ENCODE measurements at regions not wholly inside any gene's neighbourhood (a gene's known extent, or its start where the extent isn't known, plus 50 kb on each side); places are given as distances from the start of the nearest gene placed in this dataset.
"Not testable (repeated sequence)": the region's sequence is repeated elsewhere in the genome, so short reads cannot be mapped to it uniquely, and the experiment has no call there.

DNA sequence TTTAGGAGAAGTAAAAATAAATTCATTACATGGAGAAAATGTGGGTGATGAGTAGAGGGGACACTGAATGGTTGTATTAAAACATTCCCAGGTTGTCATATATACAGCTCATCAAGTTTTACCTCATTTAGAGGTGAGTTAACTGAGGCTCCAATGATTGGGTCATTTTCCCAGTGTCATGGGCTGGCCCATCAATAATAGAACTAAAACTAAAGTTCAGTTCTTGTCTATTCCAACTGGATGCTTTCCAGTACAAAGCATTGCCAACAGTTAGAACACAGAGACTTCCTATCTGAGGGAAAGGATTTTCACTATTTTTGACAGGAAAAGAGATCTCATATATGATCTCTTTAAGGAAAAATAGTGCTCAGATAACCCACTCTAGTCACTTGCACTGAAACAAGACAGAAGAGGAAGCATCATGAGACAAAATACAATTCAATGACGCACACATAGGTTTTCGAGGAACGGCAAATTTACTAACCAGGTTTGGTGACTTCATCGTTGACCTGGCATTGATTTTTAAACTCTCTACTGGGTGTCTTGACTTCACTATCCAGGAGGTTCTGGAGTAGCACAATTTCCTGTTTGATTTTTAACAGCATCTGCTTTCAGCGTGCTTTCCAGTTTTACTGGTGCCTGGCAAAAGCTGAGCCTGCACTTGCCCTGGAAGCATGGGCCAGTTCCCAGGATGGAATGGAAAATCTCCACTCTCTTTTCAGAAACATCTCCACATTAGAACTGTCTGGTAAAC, 195.5 kb upstream of the FBXL4 start:
- in situ Hi-C loops (cut with MboI; ENCODE audit: low pct_unique_long_range_greater_than_20kb, low sequenced_read_pairs), result no loop called here
- DNase-seq, result no peak

DNA sequence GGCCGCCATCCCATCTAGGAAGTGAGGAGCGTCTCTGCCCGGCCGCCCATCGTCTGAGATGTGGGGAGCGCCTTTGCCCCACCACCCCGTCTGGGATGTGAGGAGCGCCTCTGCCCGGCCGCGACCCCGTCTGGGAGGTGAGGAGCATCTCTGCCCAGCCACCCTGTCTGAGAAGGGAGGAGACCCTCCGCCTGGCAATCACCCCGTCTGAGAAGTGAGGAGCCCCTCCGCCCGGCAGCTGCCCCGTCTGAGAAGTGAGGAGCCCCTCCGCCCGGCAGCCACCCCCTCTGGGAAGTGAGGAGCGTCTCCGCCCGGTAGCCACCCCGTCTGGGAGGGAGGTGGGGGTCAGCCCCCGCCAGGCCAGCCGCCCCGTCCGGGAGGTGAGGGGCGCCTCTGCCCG, 194.2 kb upstream of the FBXL4 start:
- in situ Hi-C loops (cut with MboI; ENCODE audit: low pct_unique_long_range_greater_than_20kb, low sequenced_read_pairs); DNase-seq: not testable (repeated sequence)

DNA sequence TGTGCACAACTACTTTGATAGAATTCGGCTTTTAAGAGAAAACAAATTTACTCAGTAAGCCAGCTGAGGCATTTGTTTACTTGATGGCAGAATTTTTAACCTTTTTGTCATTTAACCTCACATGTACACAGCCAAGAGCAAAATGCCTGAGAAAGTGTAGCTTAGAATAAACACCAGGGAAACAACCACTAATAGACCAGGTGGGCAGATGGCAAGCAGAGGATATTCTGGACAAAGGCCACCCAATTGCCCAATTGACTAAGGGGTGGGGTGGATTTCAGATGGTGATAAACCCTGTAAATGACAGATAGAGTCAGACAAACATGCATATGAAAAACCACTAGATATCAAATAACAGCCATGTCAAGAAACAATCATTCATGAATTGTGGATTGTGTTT, 190.7 kb upstream of the FBXL4 start:
- in situ Hi-C loops (cut with MboI; ENCODE audit: low pct_unique_long_range_greater_than_20kb, low sequenced_read_pairs), result no loop called here
- no peak for DNase-seq

DNA sequence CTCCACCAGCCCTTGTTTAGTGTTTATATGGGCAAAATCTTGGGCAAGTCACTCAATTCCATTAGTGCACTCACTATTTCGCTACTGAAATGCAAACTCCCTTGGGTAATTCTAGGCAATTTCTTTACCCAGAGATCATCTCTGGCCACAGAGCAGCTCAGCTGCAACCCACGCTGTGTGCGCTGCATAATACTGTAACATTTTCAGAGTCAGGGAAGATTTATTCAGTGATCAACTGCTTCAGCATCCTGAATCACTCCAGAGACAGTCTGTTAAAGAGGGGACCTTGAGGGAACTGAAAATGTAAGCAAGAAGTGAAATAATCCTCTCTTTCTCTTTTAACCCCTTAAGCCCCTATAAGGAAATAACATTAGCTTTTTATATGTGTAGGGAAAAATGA, 189.6 kb upstream of the FBXL4 start:
- in situ Hi-C loops (cut with MboI; ENCODE audit: low pct_unique_long_range_greater_than_20kb, low sequenced_read_pairs), result no loop called here
- DNase-seq, result no peak

DNA sequence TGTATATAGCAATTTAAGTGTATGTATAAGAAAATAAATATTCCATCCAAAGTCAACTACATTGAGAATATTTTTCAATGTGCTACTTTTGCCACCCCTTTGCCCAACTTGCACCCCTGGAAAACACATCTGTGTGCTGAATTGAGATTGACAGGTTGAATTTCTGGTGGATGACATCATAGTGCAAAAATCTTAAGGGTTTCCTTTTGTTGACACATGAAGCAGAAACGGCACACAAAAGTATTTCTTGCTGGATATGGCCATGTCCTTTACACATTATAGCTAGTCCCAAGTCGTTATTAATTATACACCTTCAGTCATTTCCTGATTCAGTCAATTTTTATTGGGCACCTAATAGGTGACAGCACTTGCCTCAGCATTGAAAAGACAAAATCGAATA, 188.7 kb upstream of the FBXL4 start:
- no peak for DNase-seq
- in situ Hi-C loops (cut with MboI; ENCODE audit: low pct_unique_long_range_greater_than_20kb, low sequenced_read_pairs), result no loop called here

DNA sequence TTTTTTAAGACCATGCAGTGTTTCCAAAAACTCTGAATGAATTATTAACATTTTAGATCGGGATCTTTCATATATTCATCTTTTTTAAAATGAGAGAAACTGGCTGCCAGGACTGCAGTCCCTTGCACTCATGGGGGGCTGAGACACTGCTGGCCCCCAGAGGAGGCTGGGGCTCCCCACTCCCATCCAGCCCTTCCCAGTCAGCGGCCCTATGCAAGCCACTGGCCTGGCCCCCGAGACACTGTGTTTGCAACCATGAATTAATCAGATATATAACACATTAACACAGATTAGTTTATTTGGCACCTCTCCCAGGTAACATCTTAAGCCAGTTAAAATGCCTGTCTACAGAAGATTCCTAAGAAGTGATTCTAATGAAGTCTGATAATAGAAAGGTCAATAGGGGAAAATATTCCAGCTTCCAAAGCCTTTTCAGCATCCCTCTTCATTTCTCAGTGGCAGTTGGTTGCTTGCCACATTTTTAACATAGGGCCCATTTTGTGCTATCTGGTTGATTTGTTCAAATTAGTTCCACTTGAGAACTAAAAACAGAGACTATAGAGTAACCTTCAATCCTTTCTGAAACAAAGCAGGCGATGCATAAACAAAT, 184.4 kb upstream of the FBXL4 start:
- DNase-seq, result no peak
- in situ Hi-C loops (cut with MboI; ENCODE audit: low pct_unique_long_range_greater_than_20kb, low sequenced_read_pairs), result no loop called here

DNA sequence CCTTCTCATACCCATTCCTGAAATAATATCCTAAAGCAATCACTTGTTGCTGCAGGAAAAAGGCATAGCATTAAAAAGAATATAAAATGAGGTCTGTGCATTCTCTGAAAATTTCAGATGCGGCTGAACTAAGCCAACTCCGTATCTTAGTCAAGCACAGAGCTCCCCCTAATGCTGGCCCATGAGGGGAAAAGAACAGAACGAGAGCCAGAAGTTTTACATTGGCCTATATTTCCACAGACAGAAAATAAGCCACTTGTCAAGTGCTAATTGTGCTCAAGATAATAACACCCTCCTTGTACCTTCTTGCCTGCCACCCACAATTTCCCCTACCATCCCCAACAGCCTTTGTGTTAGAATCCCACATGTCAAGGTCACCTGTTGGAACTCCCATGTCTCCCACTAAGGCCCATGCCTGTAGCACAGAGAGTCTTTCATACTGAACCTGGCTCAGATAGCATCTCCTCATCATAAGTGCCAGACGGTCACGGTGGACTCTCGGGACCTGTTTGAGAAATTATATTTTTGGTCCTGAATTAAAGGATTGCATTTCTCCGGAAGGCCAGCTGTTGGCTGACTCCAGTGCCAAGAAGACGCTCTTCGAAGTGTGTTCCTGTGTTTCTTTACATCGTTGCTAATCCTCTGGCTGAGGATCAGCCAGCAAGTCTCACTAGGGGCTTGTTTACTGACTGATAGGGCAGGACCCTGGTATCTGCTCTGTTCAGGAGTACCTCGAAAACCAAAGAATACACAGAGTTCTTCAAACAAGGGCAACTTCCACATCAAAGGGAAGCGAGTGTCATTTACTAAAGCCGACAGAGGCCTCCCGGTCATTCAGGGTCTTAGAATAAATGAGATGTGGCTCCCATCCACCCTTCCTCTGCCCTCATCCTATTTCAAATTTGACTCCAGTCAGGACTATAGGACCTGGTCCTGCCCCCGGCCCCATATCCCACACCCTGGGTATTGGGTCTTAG, 183.4 kb upstream of the FBXL4 start:
- in situ Hi-C loops (cut with MboI; ENCODE audit: low pct_unique_long_range_greater_than_20kb, low sequenced_read_pairs), result no loop called here
- no peak for DNase-seq

DNA sequence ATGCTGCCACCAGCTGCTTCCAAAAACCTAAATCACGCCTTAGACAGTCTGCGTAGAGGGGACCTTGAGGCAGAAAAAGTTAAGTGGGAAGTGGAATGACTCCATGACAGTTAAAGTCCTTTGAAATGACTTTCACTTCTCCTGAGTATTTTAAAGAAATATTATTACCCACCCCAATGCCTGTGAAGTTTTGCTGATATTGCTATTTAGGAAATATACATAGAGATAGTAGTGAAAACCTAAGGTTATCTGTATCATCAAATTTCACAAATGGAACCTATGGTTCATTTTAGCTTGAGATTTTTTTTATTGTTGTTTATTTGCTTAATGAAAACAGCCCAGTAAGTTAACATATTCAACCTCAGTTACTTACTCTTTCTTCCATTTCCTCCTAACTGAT, 182.1 kb upstream of the FBXL4 start:
- in situ Hi-C loops (cut with MboI; ENCODE audit: low pct_unique_long_range_greater_than_20kb, low sequenced_read_pairs), result no loop called here

DNA sequence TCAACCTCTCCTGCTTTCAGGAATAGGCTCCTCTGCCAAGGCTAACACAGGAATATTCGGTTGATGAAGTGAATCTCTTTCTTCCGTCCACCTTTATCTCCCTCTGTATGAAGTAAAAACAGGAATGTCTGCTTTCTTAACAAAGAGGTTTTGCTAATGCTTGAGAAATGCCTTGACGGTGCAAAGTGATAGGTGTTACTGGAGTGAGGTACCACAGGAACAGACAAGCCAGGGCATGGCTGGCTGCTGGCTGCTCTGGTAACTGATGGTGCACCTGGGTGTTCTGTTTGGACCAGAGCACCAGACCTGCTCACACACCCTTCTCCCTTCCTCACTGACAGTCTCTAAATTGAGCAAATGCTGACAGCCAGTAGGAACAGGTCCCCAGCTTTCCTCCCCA, 174.0 kb upstream of the FBXL4 start:
- in situ Hi-C loops (cut with MboI; ENCODE audit: low pct_unique_long_range_greater_than_20kb, low sequenced_read_pairs), result no loop called here

More for the DNA sequence above, 182.1 kb upstream of the FBXL4 start:
- no peak for DNase-seq

DNA sequence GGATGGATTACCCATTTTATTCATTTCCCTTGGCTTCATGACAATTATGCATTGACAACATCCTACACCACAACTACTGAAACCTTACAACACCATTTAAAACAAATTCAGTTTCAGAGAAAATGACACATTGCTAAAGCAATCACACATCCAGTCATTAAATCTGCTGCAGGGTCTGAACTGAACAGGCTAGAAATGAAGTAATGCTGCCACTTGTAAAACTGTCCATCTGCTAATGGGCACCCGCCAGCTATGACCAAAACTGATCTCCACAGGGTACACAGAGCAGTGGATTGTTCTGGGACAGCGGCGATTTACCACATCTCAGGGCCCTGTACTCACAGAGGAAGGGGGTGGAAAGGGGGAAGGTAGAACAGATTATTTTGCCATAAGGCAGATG, 172.9 kb upstream of the FBXL4 start:
- no peak for DNase-seq
- in situ Hi-C loops (cut with MboI; ENCODE audit: low pct_unique_long_range_greater_than_20kb, low sequenced_read_pairs), result no loop called here

More for the DNA sequence above, 174.0 kb upstream of the FBXL4 start:
- no peak for DNase-seq

DNA sequence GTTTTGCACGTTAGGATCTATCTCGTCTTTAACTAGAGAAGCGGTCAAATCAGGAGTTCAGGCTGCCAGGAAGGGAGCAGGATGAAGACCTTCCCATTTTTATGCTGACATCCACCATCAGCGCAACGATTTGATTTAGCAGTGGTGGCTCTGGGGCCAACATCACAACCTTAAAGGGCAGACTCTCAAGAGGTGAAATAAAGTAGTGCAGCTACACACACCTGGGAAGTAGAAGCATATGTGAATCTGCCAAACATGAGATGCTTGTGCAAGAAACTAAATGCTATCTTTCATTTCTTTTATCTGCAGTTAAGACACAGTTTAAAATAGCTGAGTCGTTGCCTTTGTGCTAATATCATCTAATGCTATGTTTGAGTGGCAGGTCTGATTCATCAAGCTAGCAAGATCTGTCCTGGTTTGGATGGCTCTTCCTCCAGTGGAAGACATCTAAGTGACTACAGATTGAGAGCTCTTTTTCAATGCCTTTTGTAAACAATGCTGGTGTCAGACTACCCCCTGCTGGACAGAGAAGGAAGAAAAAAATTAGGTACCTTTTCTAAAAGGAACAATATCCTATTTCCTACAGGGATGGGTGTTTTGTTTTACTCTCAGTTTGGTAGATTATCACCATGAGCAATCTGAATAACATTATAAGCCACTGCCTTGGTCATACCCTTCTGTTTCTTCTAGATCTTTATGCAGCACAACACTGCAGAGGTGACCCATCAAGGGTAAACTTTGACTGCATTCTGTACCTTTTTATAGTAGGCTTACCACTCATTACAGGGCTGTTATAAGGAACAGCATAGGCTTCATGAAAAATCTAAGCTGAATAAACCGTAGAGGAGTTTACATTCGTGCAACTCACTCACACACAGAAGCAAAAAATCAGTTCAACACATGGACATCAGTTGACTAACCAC, 171.6 kb upstream of the FBXL4 start:
- peak; percentile 52 for DNase-seq
- in situ Hi-C loops (cut with MboI; ENCODE audit: low pct_unique_long_range_greater_than_20kb, low sequenced_read_pairs), result no loop called here

DNA sequence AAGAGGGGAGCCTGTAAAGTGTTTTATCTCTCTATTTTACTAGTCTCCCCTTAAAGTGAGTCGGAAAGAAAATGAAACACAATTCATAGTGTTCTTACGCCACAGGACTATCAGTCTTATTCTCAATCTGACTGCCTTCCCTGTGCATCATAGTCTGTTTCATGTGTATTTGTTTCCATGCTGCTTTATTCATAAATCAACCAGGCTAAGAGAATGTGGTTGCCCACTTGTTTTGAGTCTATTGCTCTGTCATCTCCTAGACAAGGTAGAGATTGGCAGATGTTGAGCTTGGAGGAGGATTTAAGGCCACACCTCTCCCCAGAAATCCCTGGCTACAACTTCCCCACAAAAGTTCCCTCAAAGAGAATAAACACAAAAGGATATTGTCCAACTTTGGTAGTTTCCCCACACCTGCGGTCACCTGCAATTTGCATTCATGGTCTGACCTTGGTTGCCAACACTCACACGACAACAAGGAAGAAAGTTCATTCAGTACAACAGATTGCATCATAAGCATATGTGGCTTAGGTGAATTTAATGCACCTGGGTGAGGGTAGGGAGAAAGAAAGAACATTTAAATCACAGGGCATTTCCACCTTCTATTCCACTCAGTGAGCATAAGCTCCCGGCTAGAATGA, 167.1 kb upstream of the FBXL4 start:
- no peak for DNase-seq

DNA sequence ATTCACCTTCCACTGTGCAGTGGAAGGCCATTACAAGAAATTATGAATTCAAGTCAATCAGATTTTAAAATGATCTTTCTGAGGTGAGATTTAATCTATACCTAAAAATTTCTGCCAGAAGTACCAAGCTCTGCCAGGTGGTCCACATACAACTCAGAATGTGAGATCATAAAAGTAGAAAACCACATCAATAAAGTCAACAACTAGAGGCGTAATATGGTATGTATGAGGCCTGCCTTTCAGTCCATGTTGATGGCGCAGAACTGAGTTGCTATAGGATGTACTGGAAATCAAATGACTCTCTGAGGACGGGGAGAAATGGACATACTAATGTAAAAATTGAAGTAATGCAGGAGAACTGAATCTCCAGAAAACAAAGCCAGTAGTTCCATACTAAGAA, 163.8 kb upstream of the FBXL4 start:
- in situ Hi-C loops (cut with MboI; ENCODE audit: low pct_unique_long_range_greater_than_20kb, low sequenced_read_pairs), result no loop called here
- DNase-seq, result no peak

More for the DNA sequence above, 167.1 kb upstream of the FBXL4 start:
- in situ Hi-C loops (cut with MboI; ENCODE audit: low pct_unique_long_range_greater_than_20kb, low sequenced_read_pairs), result no loop called here

DNA sequence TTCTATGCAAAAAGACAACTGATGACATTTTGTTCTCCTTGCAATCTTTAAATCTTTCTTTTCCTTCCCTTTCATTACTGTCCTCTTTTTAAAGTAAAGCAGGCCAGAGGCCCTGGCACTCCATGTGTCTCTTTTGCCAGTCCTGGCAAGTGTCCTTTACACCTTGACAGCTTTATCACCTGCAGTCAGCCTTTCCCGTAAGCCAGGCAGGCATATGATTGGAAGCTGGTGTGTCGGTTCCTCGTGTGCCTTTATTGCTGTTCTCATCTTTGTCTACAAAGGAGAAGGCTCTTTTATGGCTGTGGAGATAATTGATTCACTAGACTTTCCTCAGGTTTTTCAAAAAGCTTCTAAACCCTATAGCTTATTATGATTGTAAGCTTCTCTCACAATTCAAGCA, 162.3 kb upstream of the FBXL4 start:
- no peak for DNase-seq
- in situ Hi-C loops (cut with MboI; ENCODE audit: low pct_unique_long_range_greater_than_20kb, low sequenced_read_pairs), result no loop called here

DNA sequence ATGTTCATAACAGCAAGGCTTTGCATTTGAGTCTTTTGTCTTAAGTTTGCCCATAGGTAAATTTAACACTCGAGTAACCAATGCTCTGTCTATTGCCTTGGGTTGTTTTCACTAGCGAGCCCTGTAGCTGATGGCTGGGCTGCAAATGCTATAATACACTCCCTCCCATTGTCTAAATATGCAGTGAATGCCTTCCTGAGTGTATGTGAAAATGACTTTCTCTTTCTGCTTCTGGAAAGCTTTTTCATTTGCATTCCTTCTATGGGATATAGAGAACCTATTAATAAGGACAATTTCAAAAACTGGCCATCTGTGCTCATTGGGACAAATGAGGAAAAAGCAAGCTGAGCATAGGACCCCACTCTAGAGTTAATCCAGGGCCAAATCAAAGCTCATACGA, 156.5 kb upstream of the FBXL4 start:
- no peak for DNase-seq
- in situ Hi-C loops (cut with MboI; ENCODE audit: low pct_unique_long_range_greater_than_20kb, low sequenced_read_pairs), result no loop called here

DNA sequence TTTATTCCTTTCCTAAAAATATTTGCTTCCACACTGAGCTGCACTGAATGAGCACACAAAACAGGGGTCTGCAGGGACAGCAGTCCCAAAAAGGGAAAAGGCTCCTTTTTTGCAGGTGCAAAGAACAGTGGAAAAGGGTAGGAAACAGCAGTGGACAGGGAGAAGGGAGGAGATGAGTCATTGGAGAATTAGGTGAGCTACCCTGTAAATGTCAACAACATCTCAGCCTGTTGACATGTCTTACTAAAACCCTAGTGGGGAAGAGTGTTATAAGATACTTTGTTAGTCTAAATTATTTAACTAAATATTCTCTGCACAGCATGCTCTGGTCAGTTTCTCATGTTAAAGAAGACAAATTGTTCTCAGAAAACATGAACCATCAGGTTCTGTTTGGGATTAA, 151.5 kb upstream of the FBXL4 start:
- in situ Hi-C loops (cut with MboI; ENCODE audit: low pct_unique_long_range_greater_than_20kb, low sequenced_read_pairs), result no loop called here
- DNase-seq, result no peak

DNA sequence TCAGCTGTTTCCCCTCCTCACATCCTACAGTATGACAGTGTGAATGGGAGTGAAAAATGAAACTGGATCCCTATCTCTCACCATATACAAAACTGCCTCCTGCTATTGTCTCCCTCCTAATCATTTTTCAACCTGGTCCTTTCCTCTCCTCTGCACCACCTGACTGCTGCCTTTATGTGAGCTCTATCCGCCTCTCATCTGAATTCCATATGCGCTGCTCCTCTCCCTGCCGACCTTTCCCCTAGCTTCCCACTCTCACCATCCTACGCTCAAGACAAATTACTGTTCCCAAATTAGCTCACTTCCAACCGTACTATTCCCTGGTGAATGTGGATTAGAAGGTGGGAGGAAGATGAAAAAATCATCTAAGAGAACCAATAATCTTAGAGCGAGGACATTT, 148.4 kb upstream of the FBXL4 start:
- no peak for DNase-seq
- in situ Hi-C loops (cut with MboI; ENCODE audit: low pct_unique_long_range_greater_than_20kb, low sequenced_read_pairs), result no loop called here

DNA sequence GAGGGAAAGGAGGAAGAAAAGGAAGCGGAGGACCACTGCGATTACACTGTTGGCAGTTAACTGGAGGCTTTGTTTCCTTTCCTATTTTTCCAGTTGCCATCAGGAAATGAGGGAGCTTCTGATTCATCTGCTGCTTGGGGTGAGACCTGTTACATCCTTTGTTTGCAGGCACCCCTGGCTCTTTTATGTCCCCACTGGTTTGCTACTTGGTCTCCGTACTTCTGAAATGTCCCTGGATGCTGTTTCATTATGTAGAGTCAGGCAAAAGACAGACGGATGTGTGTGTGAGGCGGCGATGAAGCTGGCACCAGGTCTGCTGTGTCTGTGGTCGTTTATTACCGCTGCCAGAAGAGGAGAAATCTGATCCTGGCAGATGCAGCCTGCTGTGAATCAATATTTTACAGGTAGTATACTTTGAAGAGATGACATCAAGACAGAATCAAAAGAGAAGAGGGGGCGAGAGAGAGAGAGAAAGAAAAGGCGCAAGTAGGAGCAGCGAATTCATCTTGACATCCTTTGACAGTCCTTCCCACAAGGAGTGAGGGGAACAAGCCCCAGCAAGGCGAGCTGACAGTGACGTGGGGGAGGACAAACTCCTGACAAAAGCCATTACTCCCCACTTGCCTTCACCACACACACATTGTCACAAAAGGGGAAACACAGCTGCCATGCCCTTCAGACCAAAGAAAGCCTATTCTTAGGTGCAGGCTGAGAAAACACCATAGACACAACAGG, 145.9 kb upstream of the FBXL4 start:
- DNase-seq, result peak; percentile 37
- in situ Hi-C loops (cut with MboI; ENCODE audit: low pct_unique_long_range_greater_than_20kb, low sequenced_read_pairs), result no loop called here
